ENCODE measurements at regions not wholly inside any gene's neighbourhood (a gene's known extent, or its start where the extent isn't known, plus 50 kb on each side); places are given as distances from the start of the nearest gene placed in this dataset.
"Not testable (repeated sequence)": the region's sequence is repeated elsewhere in the genome, so short reads cannot be mapped to it uniquely, and the experiment has no call there.

DNA sequence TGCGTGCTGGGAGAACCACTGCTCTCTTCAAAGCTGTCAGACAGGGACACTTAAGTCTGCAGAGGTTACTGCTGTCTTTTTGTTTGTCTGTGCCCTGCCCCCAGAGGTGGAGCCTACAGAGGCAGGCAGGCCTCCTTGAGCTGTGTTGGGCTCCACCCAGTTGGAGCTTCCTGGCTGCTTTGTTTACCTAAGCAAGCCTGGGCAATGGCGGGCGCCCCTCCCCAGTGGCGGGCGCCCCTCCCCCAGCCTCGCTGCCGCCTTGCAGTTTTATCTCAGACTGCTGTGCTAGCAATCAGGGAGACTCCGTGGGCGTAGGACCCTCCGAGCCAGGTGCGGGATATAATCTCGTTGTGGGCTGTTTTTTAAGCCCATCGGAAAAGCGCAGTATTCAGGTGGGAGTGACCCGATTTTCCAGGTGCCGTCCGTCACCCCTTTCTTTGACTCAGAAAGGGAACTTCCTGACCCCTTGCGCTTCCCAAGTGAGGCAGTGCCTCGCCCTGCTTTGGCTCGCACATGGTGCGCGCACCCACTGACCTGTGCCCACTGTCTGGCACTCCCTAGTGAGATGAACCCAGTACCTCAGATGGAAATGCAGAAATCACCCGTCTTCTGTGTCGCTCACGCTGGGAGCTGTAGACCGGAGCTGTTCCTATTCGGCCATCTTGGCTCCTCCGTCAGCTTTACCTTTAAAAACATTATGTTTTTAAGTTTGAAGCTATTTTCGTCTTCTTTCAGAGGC lies 954.6 kb upstream of the COX7C start:
- not testable (repeated sequence) for DNase-seq

DNA sequence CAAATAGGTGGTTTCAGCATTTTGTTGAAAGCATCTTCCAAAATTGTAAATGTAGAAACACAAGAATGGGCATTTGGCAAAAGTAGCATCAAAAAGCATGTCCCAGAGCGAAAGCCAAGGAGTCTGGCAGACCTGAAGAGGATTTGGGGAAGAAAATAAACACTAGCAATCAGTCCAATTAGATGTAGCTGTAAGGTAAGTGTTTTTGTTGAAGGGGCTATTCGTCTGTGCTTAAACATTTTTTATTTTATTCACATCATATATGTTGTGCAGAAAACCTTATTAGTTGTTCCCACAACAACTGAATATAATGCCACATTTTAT lies 954.1 kb upstream of the COX7C start:
- no peak for DNase-seq

- no peak for DNase-seq
These were observed 947.3 kb upstream of the COX7C start for GRCh38 chr5:85670417-85670816.

DNA sequence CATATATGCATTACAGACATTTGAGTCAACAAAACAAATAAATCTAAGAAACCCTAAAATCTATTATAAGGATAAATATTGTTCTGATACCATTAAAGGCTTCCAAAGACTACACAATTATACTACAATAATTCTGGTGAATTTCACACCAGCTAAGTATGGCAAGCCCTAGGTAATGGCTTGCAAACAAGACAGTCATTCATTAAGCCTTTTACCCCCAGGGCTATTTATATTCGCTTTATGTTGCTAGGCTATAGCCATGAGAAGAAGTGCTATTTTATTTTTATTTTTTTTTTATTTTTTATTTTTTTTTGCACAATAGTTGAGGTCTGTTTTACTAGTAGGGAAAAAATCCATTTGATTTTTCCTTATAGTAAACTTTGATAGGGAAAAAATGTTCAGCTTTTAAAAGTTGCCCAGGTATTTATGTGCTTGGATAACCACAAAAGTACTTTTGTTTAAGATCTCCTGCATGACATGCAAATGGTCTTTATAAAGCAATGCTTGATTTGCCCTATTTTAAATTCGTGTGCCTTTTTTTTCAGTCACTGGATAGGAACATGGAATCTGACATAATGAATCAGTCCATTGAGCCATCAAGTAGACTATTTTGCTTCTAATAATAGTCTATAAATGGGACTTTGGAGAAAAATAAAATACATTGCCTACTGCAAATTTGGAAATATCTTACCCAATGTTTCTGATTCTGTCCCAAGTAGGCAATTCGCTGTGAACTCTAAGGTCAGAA lies 946.3 kb upstream of the COX7C start:
- DNase-seq, result no peak

GRCh38 chr5:85681871-85682270 lies 935.9 kb upstream of the COX7C start:
- DNase-seq, result no peak

- DNase-seq, result no peak
These were observed 933.4 kb upstream of the COX7C start for GRCh38 chr5:85684351-85684750.

- no peak for DNase-seq
These were observed 914.4 kb upstream of the COX7C start for GRCh38 chr5:85703296-85703695.

- no peak for DNase-seq
These were observed 908.0 kb upstream of the COX7C start for GRCh38 chr5:85709728-85710127.

DNA sequence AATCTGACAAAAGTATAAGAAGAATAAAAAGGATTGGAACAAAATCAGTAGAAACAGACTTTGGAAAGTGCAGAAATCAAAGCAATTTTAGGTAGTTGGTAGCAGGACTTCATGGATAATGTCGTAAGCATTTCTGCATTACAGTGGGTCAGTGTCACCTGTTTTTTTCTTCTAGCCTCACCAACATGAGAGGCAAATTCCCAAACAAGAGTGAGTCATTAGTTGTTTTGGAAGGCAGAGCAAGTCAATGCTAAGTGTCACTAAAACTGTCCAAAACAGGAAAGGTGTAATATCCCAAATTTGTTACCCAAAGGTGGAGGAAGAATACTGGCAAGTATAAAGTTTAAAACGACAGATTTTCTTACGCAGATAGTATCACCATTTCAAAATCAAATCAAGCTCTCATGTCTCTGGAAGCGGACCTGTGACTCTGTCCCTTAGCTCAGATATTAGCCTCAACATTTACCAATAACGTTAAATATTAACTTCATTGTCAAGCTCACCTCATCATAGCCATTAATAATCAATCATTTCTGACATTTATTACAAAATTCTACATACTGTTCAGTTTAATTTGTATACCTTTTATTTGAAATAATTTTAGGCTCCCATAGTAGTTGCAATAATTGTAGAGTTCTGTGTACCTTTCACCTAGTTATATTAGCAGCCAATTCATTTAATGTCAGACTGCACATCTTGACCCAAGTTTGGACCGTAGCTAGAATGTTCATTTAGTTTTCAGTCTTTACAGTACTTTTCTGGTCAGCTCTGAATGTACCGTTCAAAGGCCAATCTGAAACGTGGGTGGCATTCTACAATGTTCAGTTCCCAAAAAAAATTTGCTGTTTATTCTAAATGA lies 901.2 kb upstream of the COX7C start:
- no peak for DNase-seq

DNA sequence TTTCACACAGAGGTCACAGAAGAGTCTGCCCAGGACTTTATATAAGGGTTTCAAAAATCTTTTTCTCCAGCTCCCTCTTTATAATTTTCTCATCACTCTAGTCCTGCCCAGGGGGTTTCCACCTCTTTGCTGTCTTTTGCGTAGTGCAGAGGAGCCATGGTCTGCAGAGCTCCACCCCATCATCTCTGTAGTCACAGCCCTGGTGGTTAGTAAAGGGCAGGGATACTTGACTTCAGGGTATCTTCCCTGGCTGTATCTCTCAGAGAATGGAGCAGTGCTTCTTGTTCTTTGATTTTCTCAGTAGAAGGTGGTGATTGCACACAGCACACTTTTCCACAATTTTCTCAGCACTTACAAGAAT lies 900.6 kb upstream of the COX7C start:
- no peak for DNase-seq

- no peak for DNase-seq
These were observed 885.6 kb upstream of the COX7C start for GRCh38 chr5:85732185-85732584.

GRCh38 chr5:85741972-85742371 lies 875.8 kb upstream of the COX7C start:
- DNase-seq, result no peak

DNA sequence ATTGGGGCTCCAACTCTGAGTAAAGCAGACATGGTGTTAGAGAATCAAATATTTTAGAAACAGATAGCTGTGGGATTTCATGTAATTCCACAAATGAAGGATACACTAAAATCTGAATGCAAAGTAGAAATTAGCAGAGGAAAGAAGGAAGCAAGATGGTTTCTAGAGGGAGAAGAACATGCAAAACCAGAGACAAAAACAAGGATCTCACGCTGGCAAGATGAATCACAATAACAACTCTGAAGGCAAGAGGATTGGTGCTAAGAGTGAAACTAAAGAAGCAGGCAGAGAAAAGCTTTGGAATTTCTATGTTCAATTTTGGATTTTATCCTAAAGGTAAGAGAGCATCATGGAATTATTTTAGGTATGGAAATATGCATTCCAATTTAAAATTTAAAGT lies 857.2 kb upstream of the COX7C start:
- DNase-seq, result no peak

DNA sequence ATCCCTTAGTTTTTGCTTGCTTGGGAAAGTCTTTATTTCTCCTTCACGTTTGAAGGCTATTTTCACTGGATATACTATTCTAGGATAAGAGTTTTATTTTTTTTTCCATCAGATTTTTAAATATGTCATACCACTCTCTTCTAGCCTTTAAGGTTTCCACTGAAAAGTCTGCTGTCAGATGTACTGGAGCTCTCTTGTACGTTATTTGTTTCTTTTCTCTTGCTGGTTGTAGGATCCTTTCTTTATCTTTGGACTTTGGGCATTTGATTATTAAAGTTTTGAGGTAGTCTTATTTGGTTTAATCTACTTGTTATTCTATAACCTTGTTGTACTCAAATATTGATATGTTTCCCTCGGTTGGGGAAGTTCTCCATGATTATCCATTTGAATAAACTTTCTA lies 848.4 kb upstream of the COX7C start:
- DNase-seq, result no peak

DNA sequence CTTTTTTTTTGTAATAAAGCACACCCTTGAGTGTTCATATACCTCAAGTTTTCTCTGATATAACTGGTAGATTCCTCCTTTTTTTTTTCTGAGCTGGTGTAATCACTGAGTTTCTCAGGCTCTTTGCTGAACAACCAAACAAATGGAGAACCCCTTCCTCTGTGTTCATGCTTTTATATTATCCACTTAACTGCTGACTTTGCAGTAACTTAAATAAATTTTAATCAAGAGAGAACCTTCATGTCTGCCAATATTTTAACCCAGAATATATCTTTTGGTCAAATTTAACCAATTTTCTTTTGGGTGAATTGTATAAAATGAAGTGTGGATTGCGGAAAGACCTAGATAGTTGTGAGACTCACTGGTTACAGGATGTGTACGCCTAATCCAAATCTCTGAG lies 833.0 kb upstream of the COX7C start:
- no peak for DNase-seq

DNA sequence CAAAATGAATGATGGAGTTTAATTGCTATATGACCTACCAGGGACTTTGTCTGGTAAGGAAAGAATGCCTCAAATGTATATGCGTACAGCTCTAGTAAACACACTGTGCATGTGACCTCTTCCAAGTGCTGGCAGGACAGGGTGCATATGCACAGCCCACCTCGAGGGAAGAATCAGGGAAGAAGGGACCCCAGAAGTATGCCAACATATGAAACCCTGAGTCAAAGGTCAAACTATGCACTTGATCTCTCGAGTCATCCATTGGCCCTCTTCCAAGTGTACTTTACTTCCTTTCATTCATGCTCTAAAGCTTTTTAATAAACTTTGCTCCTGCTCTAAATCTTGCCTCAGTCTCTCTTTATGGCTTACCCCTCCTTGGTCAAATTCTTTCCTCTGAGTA lies 804.6 kb upstream of the COX7C start:
- no peak for DNase-seq

- DNase-seq, result no peak
These were observed 803.1 kb upstream of the COX7C start for GRCh38 chr5:85814596-85814995.

DNA sequence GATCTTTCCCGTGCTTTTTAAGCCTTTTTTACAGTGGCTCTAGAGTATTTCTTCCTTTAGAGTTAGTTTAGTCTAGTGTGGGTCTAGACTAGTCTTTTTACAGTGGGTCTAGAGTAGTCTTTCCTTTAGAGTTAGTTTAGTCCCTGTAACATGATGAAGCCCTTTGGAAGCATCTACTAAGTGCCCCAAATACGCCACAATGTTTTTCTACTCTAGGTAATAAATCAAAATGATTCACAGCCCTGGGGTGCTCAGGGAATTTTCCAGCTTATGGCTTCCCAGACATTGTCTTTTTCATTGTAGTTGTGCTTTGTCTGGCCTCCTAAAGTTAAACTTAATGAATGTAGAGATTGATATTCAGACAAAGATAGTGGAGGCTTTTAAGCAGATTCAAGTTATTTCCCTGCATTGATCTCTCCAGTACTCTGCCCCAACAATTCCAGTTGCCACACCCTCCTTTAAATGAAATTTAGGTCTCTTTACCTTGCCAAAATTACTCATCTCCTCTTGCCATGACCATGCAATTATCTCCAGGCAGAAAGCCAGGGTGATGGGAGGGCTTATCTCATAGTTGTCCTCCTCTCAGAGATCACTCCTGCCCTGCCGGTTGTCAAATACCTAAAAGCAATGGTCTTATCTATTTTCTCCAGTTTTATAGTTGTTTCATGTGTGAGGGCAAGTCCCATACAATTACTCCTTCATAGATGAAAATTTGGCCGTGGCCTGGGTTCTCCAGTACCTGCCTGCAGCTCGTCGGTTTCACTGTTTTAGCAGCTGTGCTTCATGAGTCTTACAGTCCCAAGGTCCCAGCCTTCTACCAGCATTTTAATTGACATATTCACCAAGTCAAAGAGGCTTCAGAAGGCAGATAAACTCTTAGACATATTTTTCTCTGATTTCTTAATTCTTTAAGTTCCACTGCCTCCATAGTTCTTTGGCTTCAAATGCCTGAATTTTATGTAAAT lies 794.0 kb upstream of the COX7C start:
- DNase-seq, result no peak

- no peak for DNase-seq
These were observed 779.0 kb upstream of the COX7C start for GRCh38 chr5:85838781-85839180.

DNA sequence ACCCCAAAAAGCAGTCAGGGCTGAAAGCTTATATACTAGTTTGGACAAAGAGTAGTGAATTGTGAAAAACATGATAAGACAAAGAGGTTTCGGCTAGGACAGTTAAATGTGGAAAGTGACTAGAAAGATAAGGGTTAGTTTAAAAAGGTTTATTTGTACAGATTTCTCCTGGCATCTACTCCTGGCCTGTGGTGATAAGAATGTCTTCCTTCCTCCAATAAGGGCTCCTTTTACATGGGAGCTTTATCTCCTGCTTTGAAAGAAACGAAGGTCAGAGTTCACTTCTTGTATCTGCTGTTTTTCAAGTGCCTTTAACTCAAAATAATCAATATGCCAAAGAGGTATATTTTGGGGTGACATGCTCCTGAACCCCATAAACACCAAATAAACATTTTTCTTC lies 776.1 kb upstream of the COX7C start:
- no peak for DNase-seq

DNA sequence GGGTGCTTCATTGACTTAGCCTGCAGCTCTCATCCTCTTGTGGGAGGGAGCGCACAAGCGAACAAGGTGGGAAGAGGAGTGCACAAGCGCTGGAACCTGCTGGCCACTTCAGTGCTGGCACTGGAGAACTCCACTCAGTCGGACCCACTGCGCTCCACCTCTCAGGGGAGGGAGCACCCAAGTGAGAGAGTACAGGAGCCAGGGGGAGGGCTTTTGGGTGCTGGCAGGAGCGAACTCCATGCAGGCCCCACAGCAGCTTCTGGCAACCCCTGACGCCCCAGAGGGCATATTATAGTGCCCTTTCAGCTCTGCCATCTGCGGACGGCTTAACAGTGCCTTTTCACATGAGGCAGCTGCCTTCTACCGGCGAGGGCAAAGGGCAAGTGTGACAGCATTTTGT lies 774.2 kb upstream of the COX7C start:
- DNase-seq, result no peak

GRCh38 chr5:85849411-85849810 lies 768.3 kb upstream of the COX7C start:
- no peak for DNase-seq

DNA sequence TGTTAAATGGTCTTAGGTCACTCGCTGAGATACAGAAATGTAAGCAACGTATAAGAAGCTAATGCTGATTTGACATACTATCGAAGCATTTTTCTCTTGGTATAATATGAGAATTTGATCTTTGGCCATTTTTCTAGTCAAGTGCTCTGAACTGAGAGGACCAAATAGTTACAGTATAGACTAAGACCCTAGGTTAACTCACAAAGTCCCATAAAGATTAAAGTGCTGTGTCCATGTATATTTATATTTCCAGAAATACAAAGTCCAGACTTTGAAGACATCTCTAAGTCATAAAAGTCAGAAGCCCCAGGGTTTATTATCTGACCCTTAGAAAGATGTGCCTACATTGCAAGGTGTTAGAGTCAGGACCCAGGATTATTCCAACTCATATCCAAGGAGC lies 752.4 kb upstream of the COX7C start:
- DNase-seq, result no peak

All from T-helper 2 cell (primary cell).